H9 (cell line): ENCODE measurements at regions not wholly inside any gene's neighbourhood (a gene's known extent, or its start where the extent isn't known, plus 50 kb on each side); places are given as distances from the start of the nearest gene placed in this dataset.

ENCODE experiments used
- DNase-seq: peaks from one replicate; pipeline ENCODE4 v3.0.0-alpha.2; 2017
- H2AFZ ChIP-seq: one replicate; pipeline ENCODE4 v1.6.1; 2013; ENCODE audit warnings: mild to moderate bottlenecking, low read length, control low read depth, moderate library complexity
- H2AK5ac ChIP-seq: 2 replicates; pipeline ENCODE4 v1.6.1; 2013; ENCODE audit warnings: low read length, control low read depth, mixed read lengths; ENCODE audit not compliant: insufficient read length
- H2BK120ac ChIP-seq: one replicate; pipeline ENCODE4 v1.6.1; 2013; ENCODE audit warnings: low read depth, mild to moderate bottlenecking, low read length, control low read depth, inconsistent platforms; ENCODE audit not compliant: poor library complexity, severe bottlenecking
- H2BK12ac ChIP-seq: 2 replicates; pipeline ENCODE4 v1.6.1; 2013; ENCODE audit warnings: low read length, control low read depth, mixed read lengths, low read depth; ENCODE audit not compliant: insufficient read length
- H2BK15ac ChIP-seq: 2 replicates; pipeline ENCODE4 v1.6.1; 2013; ENCODE audit warnings: low read depth, low read length, control low read depth
- H2BK20ac ChIP-seq: one replicate; pipeline ENCODE4 v1.6.1; 2013; ENCODE audit warnings: low read depth, mild to moderate bottlenecking, low read length, control low read depth, inconsistent platforms; ENCODE audit not compliant: poor library complexity, severe bottlenecking
- H2BK5ac ChIP-seq: 2 replicates; pipeline ENCODE4 v1.6.1; 2013; ENCODE audit warnings: low read length, control low read depth, mixed read lengths; ENCODE audit not compliant: insufficient read length
- H3K14ac ChIP-seq: 2 replicates; pipeline ENCODE4 v1.6.1; 2013; ENCODE audit warnings: low read length, control low read depth; ENCODE audit not compliant: insufficient read depth
- H3K18ac ChIP-seq: 2 replicates; pipeline ENCODE4 v1.6.1; 2013; ENCODE audit warnings: low read depth, mild to moderate bottlenecking, mixed read lengths, low read length, control low read depth; ENCODE audit not compliant: insufficient read length
- H3K23ac ChIP-seq: 2 replicates; pipeline ENCODE4 v1.6.1; 2013; ENCODE audit warnings: low read length, control low read depth, mixed read lengths, low read depth; ENCODE audit not compliant: insufficient read length
- H3K23me2 ChIP-seq: 2 replicates; pipeline ENCODE4 v1.6.1; 2013; ENCODE audit warnings: low read depth, mild to moderate bottlenecking, mixed read lengths, low read length, control low read depth; ENCODE audit not compliant: insufficient read length, poor library complexity, severe bottlenecking
- H3K27ac ChIP-seq: 2 replicates; pipeline ENCODE4 v1.5.1; 2013; ENCODE audit warnings: low read length, control low read depth, mixed read lengths, low read depth; ENCODE audit not compliant: insufficient read length
- H3K27me3 ChIP-seq: 2 replicates; pipeline ENCODE4 v1.6.1; 2013; ENCODE audit warnings: low read length, control low read depth, inconsistent platforms; ENCODE audit not compliant: insufficient read depth
- H3K4ac ChIP-seq: 2 replicates; pipeline ENCODE4 v1.6.1; 2013; ENCODE audit warnings: low read depth, mild to moderate bottlenecking, control low read depth, inconsistent platforms, low read length, moderate library complexity
- H3K4me1 ChIP-seq: 2 replicates; pipeline ENCODE4 v1.6.1; 2013; ENCODE audit warnings: low read length, control low read depth, inconsistent platforms; ENCODE audit not compliant: insufficient read depth
- H3K4me2 ChIP-seq: 2 replicates; pipeline ENCODE4 v1.6.1; 2013; ENCODE audit warnings: low read length, control low read depth, mixed read lengths; ENCODE audit not compliant: insufficient read length, insufficient read depth
- H3K56ac ChIP-seq: 2 replicates; pipeline ENCODE4 v1.6.1; 2013; ENCODE audit warnings: low read depth, mild to moderate bottlenecking, mixed read lengths, low read length, control low read depth; ENCODE audit not compliant: insufficient read length
- H3K79me1 ChIP-seq: 2 replicates; pipeline ENCODE4 v1.6.1; 2013; ENCODE audit warnings: low read depth, mild to moderate bottlenecking, moderate library complexity, low read length, control low read depth, inconsistent platforms; ENCODE audit not compliant: insufficient read depth, poor library complexity, severe bottlenecking
- H3K79me2 ChIP-seq: 2 replicates; pipeline ENCODE4 v1.6.1; 2013; ENCODE audit warnings: low read length, control low read depth, inconsistent platforms; ENCODE audit not compliant: insufficient read depth
- H3K9ac ChIP-seq: 2 replicates; pipeline ENCODE4 v1.6.1; 2013; ENCODE audit warnings: low read length, control low read depth, mixed read lengths; ENCODE audit not compliant: insufficient read length; ENCODE audit errors: extremely low read depth
- H3K9me3 ChIP-seq: one replicate; pipeline ENCODE4 v1.6.1; 2013; ENCODE audit warnings: low read depth, low read length, inconsistent platforms; ENCODE audit not compliant: control insufficient read depth
- H3T11ph ChIP-seq: one replicate; pipeline ENCODE4 v1.6.1; 2013; ENCODE audit warnings: mild to moderate bottlenecking, low read length, control low read depth, inconsistent platforms
- H4K20me1 ChIP-seq: one replicate; pipeline ENCODE4 v1.6.1; 2013; ENCODE audit not compliant: control insufficient read depth, insufficient read length, insufficient read depth
- H4K5ac ChIP-seq: 2 replicates; pipeline ENCODE4 v1.6.1; 2013; ENCODE audit warnings: low read depth, mild to moderate bottlenecking, mixed read lengths, low read length, control low read depth; ENCODE audit not compliant: insufficient read length
- H4K8ac ChIP-seq: replicated peaks from 2 replicates; pipeline ENCODE4 v1.6.1; 2013; ENCODE audit warnings: low read length, control low read depth, mixed read lengths, low read depth; ENCODE audit not compliant: insufficient read length
- H4K91ac ChIP-seq: 2 replicates; pipeline ENCODE4 v1.6.1; 2013; ENCODE audit warnings: low read depth, mild to moderate bottlenecking, moderate library complexity, mixed read lengths, low read length, control low read depth; ENCODE audit not compliant: insufficient read length
- H3K27ac Mint-ChIP-seq, 3 experiments: 2 replicates in 2 of 3; 3 replicates in 1 of 3; pipeline ENCODE4 v1.8.0; 2020 to 2021; ENCODE audit warnings: mixed read lengths in 3 of 3, mild to moderate bottlenecking in 1 of 3, moderate library complexity in 1 of 3
- H3K27me3 Mint-ChIP-seq: 2 replicates; pipeline ENCODE4 v1.8.0; 2021; ENCODE audit warnings: low read depth, mild to moderate bottlenecking, moderate library complexity, mixed read lengths
- H3K36me3 Mint-ChIP-seq, 3 experiments: 2 replicates in 2 of 3; 3 replicates in 1 of 3; pipeline ENCODE4 v1.8.0; 2020 to 2021; ENCODE audit warnings: low read depth in 3 of 3, mixed read lengths in 3 of 3; ENCODE audit not compliant: insufficient read depth in 1 of 3
- H3K4me1 Mint-ChIP-seq, 2 experiments: 2 replicates each; pipeline ENCODE4 v1.8.0; 2020; ENCODE audit warnings: mixed read lengths in 2 of 2
- H3K4me3 Mint-ChIP-seq, 2 experiments: 2 replicates in 1 of 2; 3 replicates in 1 of 2; pipeline ENCODE4 v1.8.0; 2020 to 2021; ENCODE audit warnings: mild to moderate bottlenecking in 2 of 2, mixed read lengths in 2 of 2, moderate library complexity in 1 of 2
- H3K9me3 Mint-ChIP-seq, 2 experiments: 2 replicates in 1 of 2; 3 replicates in 1 of 2; pipeline ENCODE4 v1.8.0; 2020; ENCODE audit warnings: mild to moderate bottlenecking in 2 of 2, mixed read lengths in 2 of 2, moderate library complexity in 1 of 2
- CTCF ChIP-seq: fragments of 200-600 bp; sonication (generic); conservative IDR thresholded peaks from 3 replicates; pipeline ENCODE4 v1.8.0; 2021; ENCODE audit warnings: antibody characterized with exemption, mild to moderate bottlenecking
- WGBS: extraction: QIAGEN DNeasy Blood & Tissue Kit; methylation state at CpG from one replicate; pipeline ENCODE4 v1.1.7; 2013; ENCODE audit warnings: missing lambda C conversion rate, low lambda C conversion rate, mixed read lengths; ENCODE audit not compliant: insufficient read length; ENCODE audit errors: extremely low coverage; 5-methylcytosine and 5-hydroxymethylcytosine counted together

- no peak overlapping the region for H4K5ac ChIP-seq
- no peaks in the 10 kb centered on the region for H3K9me3 ChIP-seq
- no peaks in the 10 kb centered on the region for H4K20me1 ChIP-seq
- peaks cover 0 to 1% (median 0%) of the 10 kb centered on the region in 3 experiments; a peak in 2 of 7 replicates for H3K36me3 Mint-ChIP-seq
- no peaks in the 10 kb centered on the region for H3K4me1 Mint-ChIP-seq
- no peak overlapping the region for H4K91ac ChIP-seq
- H3K4me3 Mint-ChIP-seq: no peak overlapping the region
- no peak overlapping the region for H2BK12ac ChIP-seq
- H3K9me3 Mint-ChIP-seq: no peaks in the 10 kb centered on the region; a peak in 1 of 5 replicates
- no peak overlapping the region for H3K9ac ChIP-seq
- H3K79me1 ChIP-seq: no peaks in the 10 kb centered on the region
- H3T11ph ChIP-seq: no peak overlapping the region
- H2BK15ac ChIP-seq: no peak overlapping the region
- H3K4ac ChIP-seq: no peak overlapping the region
- H2BK5ac ChIP-seq: no peak overlapping the region
- no peaks in the 10 kb centered on the region for H3K79me2 ChIP-seq
- no peak overlapping the region; a peak in 1 of 7 replicates for H3K27ac Mint-ChIP-seq
- no peak overlapping the region for H3K14ac ChIP-seq
- WGBS: no CpG with 5 or more reads among the region's 3 CpGs
- H2AFZ ChIP-seq: no peak overlapping the region
- H3K27me3 ChIP-seq: no peaks in the 10 kb centered on the region
- H3K23me2 ChIP-seq: no peaks in the 10 kb centered on the region
- no peak overlapping the region for H3K27ac ChIP-seq
- no peak overlapping the region for H3K23ac ChIP-seq
- no peak for TF ChIP-seq CTCF
- no peaks in the 10 kb centered on the region for H3K27me3 Mint-ChIP-seq
- H4K8ac ChIP-seq: no peak overlapping the region
- no peak overlapping the region for H3K56ac ChIP-seq
- H2BK120ac ChIP-seq: no peak overlapping the region
- H2AK5ac ChIP-seq: no peak overlapping the region
- no peak overlapping the region for H3K18ac ChIP-seq
- H3K4me2 ChIP-seq: no peak overlapping the region
- no peaks in the 10 kb centered on the region for H3K4me1 ChIP-seq
- no peak for DNase-seq
- no peak overlapping the region for H2BK20ac ChIP-seq
Measured at GRCh38 chr20:16179919-16180318, 393.3 kb downstream of the KIF16B start.
